ENCODE measurements at regions not wholly inside any gene's neighbourhood (a gene's known extent, or its start where the extent isn't known, plus 50 kb on each side); places are given as distances from the start of the nearest gene placed in this dataset.
"Not testable (repeated sequence)": the region's sequence is repeated elsewhere in the genome, so short reads cannot be mapped to it uniquely, and the experiment has no call there.

DNA sequence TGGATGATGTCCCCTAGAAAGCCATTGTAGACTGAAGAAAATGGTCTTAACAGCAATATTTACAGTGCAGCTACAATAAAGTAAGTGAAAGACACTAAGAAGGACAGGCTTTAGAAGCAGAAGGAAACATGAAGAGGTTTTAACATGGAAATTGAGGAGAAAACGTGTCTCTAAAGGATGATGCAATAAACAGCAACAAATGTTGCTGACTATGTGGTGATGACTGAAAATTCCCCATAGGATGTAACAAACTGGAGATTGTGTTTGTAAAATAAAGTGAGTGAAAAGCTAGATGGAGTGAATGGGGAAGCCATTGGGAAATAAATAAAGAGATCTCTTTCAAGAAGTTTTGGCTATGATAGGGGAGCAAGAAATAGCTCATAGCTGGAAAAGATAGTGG is 186.7 kb upstream of the IPO5 start:
- CTCF ChIA-PET = interaction anchor here (0.5 kb wide), 1 partner anchor 180 kb away, joined by 4 read pairs; no protein-coding TSS in a partner anchor
- H3K4me1 Mint-ChIP-seq (ENCODE audit: insufficient read depth, unreplicated experiment) = peaks cover 10% of the 10 kb centered on the region
- BruUV-seq (replicated peaks) = no TSS peak
- intact Hi-C loops (cut with micrococcal nuclease) = no loop called here
- no peaks in the 10 kb centered on the region for H3K27me3 Mint-ChIP-seq (ENCODE audit: insufficient read depth, unreplicated experiment)
- H3K27ac Mint-ChIP-seq (ENCODE audit: low read depth, unreplicated experiment) = peak overlapping the region; percentile 3
- H3K36me3 Mint-ChIP-seq (ENCODE audit: insufficient read depth, unreplicated experiment) = no peaks in the 10 kb centered on the region
- H3K9me3 Mint-ChIP-seq (ENCODE audit: unreplicated experiment) = peaks cover 7% of the 10 kb centered on the region
- POLR2A ChIA-PET = no interaction called here
- TF ChIP-seq, protein P1, sequence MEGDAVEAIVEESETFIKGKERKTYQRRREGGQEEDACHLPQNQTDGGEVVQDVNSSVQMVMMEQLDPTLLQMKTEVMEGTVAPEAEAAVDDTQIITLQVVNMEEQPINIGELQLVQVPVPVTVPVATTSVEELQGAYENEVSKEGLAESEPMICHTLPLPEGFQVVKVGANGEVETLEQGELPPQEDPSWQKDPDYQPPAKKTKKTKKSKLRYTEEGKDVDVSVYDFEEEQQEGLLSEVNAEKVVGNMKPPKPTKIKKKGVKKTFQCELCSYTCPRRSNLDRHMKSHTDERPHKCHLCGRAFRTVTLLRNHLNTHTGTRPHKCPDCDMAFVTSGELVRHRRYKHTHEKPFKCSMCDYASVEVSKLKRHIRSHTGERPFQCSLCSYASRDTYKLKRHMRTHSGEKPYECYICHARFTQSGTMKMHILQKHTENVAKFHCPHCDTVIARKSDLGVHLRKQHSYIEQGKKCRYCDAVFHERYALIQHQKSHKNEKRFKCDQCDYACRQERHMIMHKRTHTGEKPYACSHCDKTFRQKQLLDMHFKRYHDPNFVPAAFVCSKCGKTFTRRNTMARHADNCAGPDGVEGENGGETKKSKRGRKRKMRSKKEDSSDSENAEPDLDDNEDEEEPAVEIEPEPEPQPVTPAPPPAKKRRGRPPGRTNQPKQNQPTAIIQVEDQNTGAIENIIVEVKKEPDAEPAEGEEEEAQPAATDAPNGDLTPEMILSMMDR (IDR thresholded peaks at IDR 0.05; ENCODE audit: unreplicated experiment) = no peak
- DNase-seq (ENCODE audit: unreplicated experiment) = no peak
- H3K4me3 Mint-ChIP-seq (ENCODE audit: unreplicated experiment) = no peak overlapping the region

DNA sequence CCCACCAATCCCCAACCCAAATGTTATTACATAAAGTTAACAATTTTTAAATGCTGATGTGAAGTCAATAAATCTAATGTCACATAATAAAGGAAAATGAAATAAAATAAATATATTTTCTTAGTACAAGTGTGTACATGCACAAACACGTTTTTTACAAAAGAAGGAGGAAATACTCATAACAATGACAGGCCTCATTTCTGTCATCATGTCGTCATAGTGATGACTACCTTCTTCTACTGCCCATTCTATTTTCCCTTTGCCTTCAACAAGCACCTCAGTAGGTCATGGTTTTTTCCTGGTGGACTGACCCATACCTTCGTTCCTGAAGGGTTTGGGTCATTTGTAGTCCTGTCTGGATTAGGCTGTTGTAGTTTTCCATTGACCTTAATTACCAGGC is 185.3 kb upstream of the IPO5 start:
- H3K27me3 Mint-ChIP-seq (ENCODE audit: insufficient read depth, unreplicated experiment) = no peaks in the 10 kb centered on the region
- no peaks in the 10 kb centered on the region for H3K36me3 Mint-ChIP-seq (ENCODE audit: insufficient read depth, unreplicated experiment)
- no peak for DNase-seq (ENCODE audit: unreplicated experiment)
- no TSS peak for BruUV-seq (replicated peaks)
- intact Hi-C loops (cut with micrococcal nuclease) = no loop called here
- TF ChIP-seq, protein P1 (IDR thresholded peaks at IDR 0.05; ENCODE audit: unreplicated experiment) = no peak
- H3K9me3 Mint-ChIP-seq (ENCODE audit: unreplicated experiment) = peaks cover 7% of the 10 kb centered on the region
- H3K4me1 Mint-ChIP-seq (ENCODE audit: insufficient read depth, unreplicated experiment) = peaks cover 10% of the 10 kb centered on the region
- H3K4me3 Mint-ChIP-seq (ENCODE audit: unreplicated experiment) = no peak overlapping the region
- H3K27ac Mint-ChIP-seq (ENCODE audit: low read depth, unreplicated experiment) = no peak overlapping the region
- ChIA-PET POLR2A (no interaction called here), CTCF (no interaction called here)

DNA sequence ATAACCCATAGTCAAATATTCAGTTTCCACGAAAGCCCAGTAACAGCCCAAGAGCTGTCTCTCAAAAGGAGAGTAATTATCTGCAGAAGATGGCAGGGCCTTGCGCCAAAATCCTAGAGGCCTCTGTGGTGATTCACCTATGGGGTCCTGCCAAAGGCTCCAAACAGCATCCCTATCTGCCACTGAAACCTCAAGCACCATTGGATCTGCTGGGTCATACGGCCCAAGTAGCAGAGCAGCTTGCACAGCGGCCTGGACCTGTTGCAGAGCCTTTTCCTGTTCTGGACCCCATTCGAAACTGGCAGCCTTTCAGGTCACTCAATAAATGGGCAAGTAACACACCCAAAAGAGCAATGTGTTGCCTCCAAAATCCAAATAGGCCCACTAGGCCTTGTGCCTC is 183.2 kb upstream of the IPO5 start:
- H3K27me3 Mint-ChIP-seq (ENCODE audit: insufficient read depth, unreplicated experiment); CTCF ChIA-PET: not testable (repeated sequence)

DNA sequence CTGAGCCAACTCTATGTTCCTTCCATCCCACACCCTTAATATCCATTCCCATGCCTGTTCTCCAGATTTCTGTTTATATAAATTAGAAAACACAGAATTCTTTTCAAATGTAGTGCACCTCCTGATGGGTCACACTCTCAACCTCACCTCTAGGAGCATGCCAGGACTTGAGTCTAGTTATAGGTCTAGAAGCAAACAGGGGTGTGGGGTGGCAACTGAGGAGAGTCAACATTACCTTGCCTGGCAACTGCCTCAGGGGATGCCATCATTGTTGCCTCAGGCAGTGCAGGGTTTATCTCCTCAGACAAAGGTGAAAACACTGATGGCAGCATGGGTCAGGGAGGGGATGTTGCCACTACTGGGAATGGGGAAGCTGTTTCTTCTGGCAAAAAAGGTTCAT is 181.0 kb upstream of the IPO5 start:
- H3K4me1 Mint-ChIP-seq (ENCODE audit: insufficient read depth, unreplicated experiment); intact Hi-C loops (cut with micrococcal nuclease); H3K4me3 Mint-ChIP-seq (ENCODE audit: unreplicated experiment); DNase-seq (ENCODE audit: unreplicated experiment); H3K36me3 Mint-ChIP-seq (ENCODE audit: insufficient read depth, unreplicated experiment); H3K27me3 Mint-ChIP-seq (ENCODE audit: insufficient read depth, unreplicated experiment); BruUV-seq (replicated peaks); H3K27ac Mint-ChIP-seq (ENCODE audit: low read depth, unreplicated experiment); POLR2A ChIA-PET; H3K9me3 Mint-ChIP-seq (ENCODE audit: unreplicated experiment): not testable (repeated sequence)
- CTCF ChIA-PET = interaction anchor here (0.9 kb wide), 1 partner anchor 28 kb away, joined by 4 read pairs; no protein-coding TSS in a partner anchor

More for the DNA sequence above, 183.2 kb upstream of the IPO5 start:
- POLR2A ChIA-PET; H3K4me1 Mint-ChIP-seq (ENCODE audit: insufficient read depth, unreplicated experiment); intact Hi-C loops (cut with micrococcal nuclease); H3K9me3 Mint-ChIP-seq (ENCODE audit: unreplicated experiment); DNase-seq (ENCODE audit: unreplicated experiment); BruUV-seq (replicated peaks); H3K36me3 Mint-ChIP-seq (ENCODE audit: insufficient read depth, unreplicated experiment); H3K4me3 Mint-ChIP-seq (ENCODE audit: unreplicated experiment); H3K27ac Mint-ChIP-seq (ENCODE audit: low read depth, unreplicated experiment): not testable (repeated sequence)

DNA sequence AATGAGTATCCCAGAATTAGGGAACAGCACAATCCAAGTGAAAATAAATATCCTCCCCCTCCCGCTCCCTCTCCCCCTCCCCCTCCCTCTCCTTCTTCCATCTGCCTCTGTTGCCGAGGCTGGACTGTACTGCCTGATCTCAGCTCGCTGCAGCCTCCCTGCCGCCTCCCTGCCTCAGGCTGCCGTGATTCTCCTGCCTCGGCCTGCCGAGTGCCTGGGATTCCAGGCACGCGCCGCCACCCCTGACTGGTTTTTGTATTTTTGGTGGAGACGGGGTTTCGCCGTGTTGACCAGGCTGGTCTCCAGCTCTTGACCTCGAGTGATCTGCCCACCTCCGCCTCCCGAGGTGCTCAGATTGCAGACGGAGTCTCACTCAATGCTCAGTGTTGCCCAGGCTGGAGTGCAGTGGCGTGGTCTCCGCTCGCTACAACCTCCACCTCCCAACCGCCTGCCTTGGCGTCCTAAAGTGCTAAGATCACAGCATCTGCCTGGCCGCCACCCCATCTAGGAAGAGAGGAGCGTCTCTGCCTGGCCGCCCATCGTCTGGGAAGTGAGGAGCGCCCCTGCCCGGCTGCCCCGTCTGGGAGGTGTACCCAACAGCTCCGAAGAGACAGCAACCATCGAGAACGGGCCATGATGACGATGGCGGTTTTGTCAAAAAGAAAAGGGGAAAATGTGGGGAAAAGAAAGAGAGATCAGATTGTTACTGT is 178.9 kb upstream of the IPO5 start:
- CTCF ChIA-PET = interaction anchor here (0.5 kb wide), 1 partner anchor 550 kb away, joined by 3 read pairs; no protein-coding TSS in a partner anchor
- BruUV-seq (replicated peaks); H3K27ac Mint-ChIP-seq (ENCODE audit: low read depth, unreplicated experiment); intact Hi-C loops (cut with micrococcal nuclease); H3K36me3 Mint-ChIP-seq (ENCODE audit: insufficient read depth, unreplicated experiment); H3K27me3 Mint-ChIP-seq (ENCODE audit: insufficient read depth, unreplicated experiment); POLR2A ChIA-PET; H3K4me3 Mint-ChIP-seq (ENCODE audit: unreplicated experiment); H3K4me1 Mint-ChIP-seq (ENCODE audit: insufficient read depth, unreplicated experiment); DNase-seq (ENCODE audit: unreplicated experiment); H3K9me3 Mint-ChIP-seq (ENCODE audit: unreplicated experiment): not testable (repeated sequence)
